ENCODE measurements at regions not wholly inside any gene's neighbourhood (a gene's known extent, or its start where the extent isn't known, plus 50 kb on each side); places are given as distances from the start of the nearest gene placed in this dataset.

GRCh38 chr14:84492685-84493084 is 1037.3 kb upstream of the FLRT2 start:
- TF ChIP-seq POLR2A (IDR thresholded peaks at IDR 0.05; ENCODE audit: low read depth, low read length) (no peak), POLR2AphosphoS5 (IDR thresholded peaks at IDR 0.05; ENCODE audit: low read depth, low read length) (no peak), TAF1 (IDR thresholded peaks at IDR 0.05; ENCODE audit: low read depth, low read length) (no peak), SPI1 (IDR thresholded peaks at IDR 0.05; ENCODE audit: low read depth, low read length) (no peak)

All from GM12891 (cell line).